ENCODE measurements at regions not wholly inside any gene's neighbourhood (a gene's known extent, or its start where the extent isn't known, plus 50 kb on each side); places are given as distances from the start of the nearest gene placed in this dataset.

DNA sequence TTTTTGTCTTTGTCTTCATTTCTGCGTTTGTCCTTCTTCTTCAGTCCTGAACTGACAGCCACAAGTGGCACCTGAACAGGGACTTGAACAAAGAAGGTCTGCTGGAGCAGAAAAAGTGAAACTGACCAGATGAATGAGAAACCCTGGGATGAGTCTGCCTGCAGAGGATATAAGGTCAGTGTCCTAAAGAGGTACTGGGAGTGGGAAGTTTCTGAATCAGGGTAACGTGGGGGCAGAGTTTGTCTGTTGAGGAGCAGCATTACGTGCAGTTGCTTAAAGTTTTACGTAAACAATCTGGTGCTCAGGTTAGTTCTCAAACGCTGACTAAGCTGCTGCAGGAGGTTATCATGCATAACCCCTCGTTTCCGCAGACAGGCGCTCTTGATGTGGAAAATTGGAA lies 2057.6 kb downstream of the TP53TG3F start:
- peaks cover 43% of the 10 kb centered on the region for H3K9me3 Mint-ChIP-seq
- no peak overlapping the region for H3K4me3 Mint-ChIP-seq
- H3K27me3 Mint-ChIP-seq (ENCODE audit: low read depth) = no peaks in the 10 kb centered on the region

DNA sequence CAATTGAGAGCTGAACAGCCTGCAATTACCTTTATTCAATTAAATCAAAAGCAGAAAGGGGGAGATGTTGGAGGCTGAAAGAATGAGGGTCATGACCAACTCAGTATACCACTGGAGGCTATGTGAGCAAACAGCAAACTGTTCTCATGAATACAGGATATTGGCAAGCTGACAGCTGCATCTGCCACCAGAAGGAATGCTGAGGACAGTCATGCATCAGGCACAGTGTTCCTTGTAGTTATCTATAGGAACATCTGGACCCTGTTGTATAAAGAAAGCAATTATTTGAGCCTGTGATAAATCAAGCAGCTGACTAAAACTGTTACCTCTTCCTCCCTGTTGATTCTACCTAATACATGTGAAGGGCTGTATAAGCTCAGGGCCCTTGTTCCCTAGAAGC lies 2064.6 kb downstream of the TP53TG3F start:
- Mint-ChIP-seq H3K9me3 (peaks cover 52% of the 10 kb centered on the region), H3K27me3 (ENCODE audit: low read depth) (no peaks in the 10 kb centered on the region), H3K27ac (no peak overlapping the region), H3K4me3 (no peak overlapping the region), H3K4me1 (ENCODE audit: low read depth) (no peaks in the 10 kb centered on the region), H3K36me3 (ENCODE audit: low read depth) (peaks cover 1% of the 10 kb centered on the region)
- DNase-seq (ENCODE audit: low spot score) = no peak

More for the DNA sequence above, 2057.6 kb downstream of the TP53TG3F start:
- Mint-ChIP-seq H3K4me1 (ENCODE audit: low read depth) (no peaks in the 10 kb centered on the region), H3K27ac (no peak overlapping the region), H3K36me3 (ENCODE audit: low read depth) (no peaks in the 10 kb centered on the region)
- DNase-seq (ENCODE audit: low spot score) = no peak

DNA sequence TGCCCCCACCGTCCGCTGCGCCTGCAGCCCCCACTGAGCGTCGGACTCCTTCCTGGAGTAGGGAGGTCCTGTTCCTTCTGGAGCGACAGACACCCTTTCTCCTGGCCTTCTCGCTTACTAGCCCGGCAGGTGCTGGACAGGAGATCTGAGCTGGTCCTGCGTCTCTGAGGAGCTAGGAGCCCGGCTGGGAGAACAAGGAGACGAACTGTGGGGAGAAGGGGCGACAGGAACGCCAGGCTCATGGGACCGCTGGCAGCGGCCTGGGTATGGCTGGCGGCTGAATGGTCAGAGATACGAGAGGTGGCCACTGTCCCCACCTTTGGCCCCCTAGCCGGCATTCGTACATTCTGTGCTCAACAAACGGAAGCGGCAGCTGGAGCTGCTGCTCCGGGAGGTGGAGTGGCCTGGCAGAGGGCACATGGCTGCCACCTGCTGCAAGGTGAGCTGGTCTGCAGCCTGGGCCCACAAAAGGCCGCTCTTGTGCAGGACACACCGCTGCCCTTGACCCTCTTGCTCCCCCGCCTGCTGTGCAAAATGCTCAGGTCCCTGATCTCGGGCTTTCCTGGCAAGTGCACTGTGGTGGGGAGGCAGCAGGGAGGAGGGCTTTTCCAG lies 2066.7 kb downstream of the TP53TG3F start:
- H3K9me3 Mint-ChIP-seq = peaks cover 48% of the 10 kb centered on the region
- no peak for DNase-seq (ENCODE audit: low spot score)

DNA sequence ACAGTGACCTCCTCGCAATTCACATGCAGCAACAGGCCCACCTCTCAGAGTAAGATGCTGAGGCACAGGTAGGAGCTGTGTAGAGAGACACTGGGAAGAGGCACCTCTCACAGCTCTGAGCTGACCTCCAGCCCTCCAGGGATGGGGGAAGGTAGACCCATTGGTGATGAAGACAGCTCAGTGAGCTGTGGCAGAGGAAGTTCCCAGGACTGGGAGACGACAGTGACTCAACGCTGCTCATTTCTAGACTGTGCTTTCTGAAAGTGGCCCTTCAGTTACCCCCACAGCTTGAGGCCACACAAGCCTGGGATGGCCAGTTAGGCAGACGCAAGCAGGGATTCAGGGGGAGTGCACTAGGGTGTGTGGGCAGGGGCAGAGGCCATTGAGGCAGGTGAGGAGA lies 2073.2 kb downstream of the TP53TG3F start:
- Mint-ChIP-seq H3K27ac (no peak overlapping the region), H3K27me3 (ENCODE audit: low read depth) (no peaks in the 10 kb centered on the region), H3K9me3 (peaks cover 30% of the 10 kb centered on the region), H3K4me3 (no peak overlapping the region), H3K36me3 (ENCODE audit: low read depth) (peaks cover 1% of the 10 kb centered on the region), H3K4me1 (ENCODE audit: low read depth) (no peaks in the 10 kb centered on the region)
- no peak for DNase-seq (ENCODE audit: low spot score)

More for the DNA sequence above, 2066.7 kb downstream of the TP53TG3F start:
- Mint-ChIP-seq H3K4me1 (ENCODE audit: low read depth) (no peaks in the 10 kb centered on the region), H3K4me3 (no peak overlapping the region), H3K36me3 (ENCODE audit: low read depth) (peaks cover 1% of the 10 kb centered on the region), H3K27ac (no peak overlapping the region), H3K27me3 (ENCODE audit: low read depth) (no peaks in the 10 kb centered on the region)

DNA sequence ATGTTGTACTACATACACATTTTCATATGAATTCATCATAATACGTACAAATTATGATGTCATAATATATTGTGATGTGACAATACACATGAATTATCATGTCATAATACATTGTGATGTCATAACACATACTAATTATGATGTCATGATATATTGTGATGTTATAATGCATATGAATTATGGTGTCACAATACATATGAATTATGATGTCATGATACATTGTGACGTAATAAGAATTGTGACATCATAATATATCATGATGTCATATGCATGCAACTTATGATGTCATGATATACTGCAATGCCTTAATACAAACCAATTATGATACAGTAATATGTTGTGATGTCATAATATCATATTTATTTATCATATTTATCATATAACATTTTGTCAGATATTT lies 2074.3 kb downstream of the TP53TG3F start:
- H3K36me3 Mint-ChIP-seq (ENCODE audit: low read depth) = no peaks in the 10 kb centered on the region
- DNase-seq (ENCODE audit: low spot score) = no peak
- H3K9me3 Mint-ChIP-seq = peaks cover 27% of the 10 kb centered on the region
- no peak overlapping the region for H3K27ac Mint-ChIP-seq
- H3K4me1 Mint-ChIP-seq (ENCODE audit: low read depth) = no peaks in the 10 kb centered on the region
- H3K4me3 Mint-ChIP-seq = no peak overlapping the region
- H3K27me3 Mint-ChIP-seq (ENCODE audit: low read depth) = no peaks in the 10 kb centered on the region

DNA sequence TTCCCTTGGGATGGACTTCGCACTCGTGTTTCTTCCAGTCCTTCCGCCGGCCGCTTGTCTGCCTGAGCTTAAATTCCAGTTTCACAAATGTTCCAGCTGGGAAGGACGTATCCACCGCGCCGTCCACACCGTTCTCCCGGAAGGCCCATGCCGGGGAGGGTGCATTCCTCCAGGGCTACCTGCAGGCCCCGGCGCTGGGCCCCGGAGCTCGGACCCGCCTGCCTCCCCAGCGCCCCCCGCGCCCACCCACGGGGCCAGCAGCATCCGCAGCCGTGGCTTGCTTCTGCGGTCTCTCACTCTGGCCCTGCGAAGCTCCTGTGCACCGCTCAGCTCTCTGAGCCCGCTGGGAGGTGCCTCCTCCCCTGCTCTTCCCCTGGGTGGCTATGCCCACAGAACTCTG lies 2084.1 kb downstream of the TP53TG3F start:
- Mint-ChIP-seq H3K9me3 (peaks cover 54% of the 10 kb centered on the region), H3K4me1 (ENCODE audit: low read depth) (no peaks in the 10 kb centered on the region), H3K27ac (no peak overlapping the region), H3K36me3 (ENCODE audit: low read depth) (no peaks in the 10 kb centered on the region), H3K27me3 (ENCODE audit: low read depth) (no peaks in the 10 kb centered on the region), H3K4me3 (no peak overlapping the region)
- no peak for DNase-seq (ENCODE audit: low spot score)

DNA sequence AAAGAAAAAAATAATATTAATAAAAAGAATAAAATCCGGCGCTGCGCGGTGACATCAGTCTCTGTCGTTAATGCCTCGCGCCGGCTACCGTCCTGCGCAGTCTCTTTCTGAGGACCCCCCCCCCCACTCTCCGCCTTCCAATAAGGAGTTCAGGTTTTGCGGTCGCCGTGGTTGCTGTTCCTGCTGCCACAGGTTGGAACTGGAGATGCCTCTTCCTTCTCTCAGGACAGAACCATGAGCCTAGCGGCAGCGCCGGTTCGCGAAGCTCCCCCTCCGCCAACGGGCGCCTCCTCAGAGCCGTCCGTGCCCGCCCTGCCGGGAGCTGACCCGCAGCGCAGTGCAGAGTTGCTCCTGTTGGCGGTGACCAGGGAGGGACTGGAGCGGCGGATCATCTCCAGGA lies 2093.4 kb downstream of the TP53TG3F start:
- Mint-ChIP-seq H3K9me3 (peaks cover 42% of the 10 kb centered on the region), H3K27ac (no peak overlapping the region), H3K36me3 (ENCODE audit: low read depth) (no peaks in the 10 kb centered on the region), H3K4me1 (ENCODE audit: low read depth) (no peaks in the 10 kb centered on the region), H3K27me3 (ENCODE audit: low read depth) (no peaks in the 10 kb centered on the region), H3K4me3 (no peak overlapping the region)
- no peak for DNase-seq (ENCODE audit: low spot score)

DNA sequence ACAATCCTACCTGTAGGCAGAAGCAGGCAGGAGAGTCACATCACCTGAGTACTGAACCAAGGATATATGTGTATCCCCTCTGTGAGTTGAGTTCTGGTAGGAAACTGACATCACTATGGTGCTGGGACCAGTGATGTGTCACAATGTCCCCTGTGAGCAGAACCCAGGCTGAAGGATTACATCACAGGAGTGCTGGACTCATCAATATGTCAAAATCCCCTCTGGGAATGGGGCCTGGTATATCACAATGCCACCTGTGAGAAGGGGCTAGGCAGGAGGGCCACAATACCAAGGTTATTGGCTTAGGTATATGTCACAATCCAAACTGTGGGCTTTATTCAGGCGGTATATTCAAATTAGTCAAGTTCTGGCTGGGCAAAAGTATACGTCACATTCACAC lies 2098.3 kb downstream of the TP53TG3F start:
- no peaks in the 10 kb centered on the region for H3K36me3 Mint-ChIP-seq (ENCODE audit: low read depth)

DNA sequence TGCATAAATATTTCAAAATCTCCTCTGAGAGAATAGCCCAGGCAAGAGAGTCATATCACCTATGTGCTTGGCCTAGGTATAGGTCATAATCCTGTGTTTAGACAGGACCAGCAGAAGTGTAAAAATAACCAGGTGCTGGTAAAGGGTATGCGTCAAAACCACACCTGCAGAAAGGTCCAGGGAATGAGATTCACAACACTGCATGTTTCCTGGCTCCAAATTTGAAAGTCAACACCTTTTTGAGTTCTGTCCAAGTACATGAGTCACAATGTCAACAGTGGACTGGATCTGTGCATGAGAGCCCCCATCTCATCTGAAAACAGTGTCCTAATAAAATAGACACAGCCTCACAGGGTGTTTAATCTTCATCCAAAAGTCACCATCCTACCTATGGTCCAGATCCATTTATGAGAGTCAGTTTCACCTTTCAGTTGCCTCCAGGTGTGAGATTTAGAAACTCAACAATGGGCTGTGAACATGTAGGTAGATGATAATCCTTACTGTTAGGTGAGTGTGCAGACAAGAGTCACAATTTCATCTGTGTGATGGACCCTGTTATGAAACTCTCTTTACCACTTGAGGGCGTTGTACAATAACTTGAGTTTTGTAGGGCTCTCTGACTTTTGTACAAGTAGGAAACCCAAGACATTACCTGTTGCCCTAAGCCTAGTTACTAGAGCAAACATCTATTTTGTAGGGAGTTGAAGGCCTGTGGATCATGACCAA lies 2100.7 kb downstream of the TP53TG3F start:
- no peaks in the 10 kb centered on the region for H3K27me3 Mint-ChIP-seq (ENCODE audit: low read depth)
- no peak overlapping the region for H3K4me3 Mint-ChIP-seq
- H3K27ac Mint-ChIP-seq = no peak overlapping the region
- DNase-seq (ENCODE audit: low spot score) = no peak
- H3K9me3 Mint-ChIP-seq = peaks cover 44% of the 10 kb centered on the region
- H3K4me1 Mint-ChIP-seq (ENCODE audit: low read depth) = no peaks in the 10 kb centered on the region
- H3K36me3 Mint-ChIP-seq (ENCODE audit: low read depth) = no peaks in the 10 kb centered on the region

More for the DNA sequence above, 2098.3 kb downstream of the TP53TG3F start:
- H3K4me1 Mint-ChIP-seq (ENCODE audit: low read depth) = no peaks in the 10 kb centered on the region
- no peak for DNase-seq (ENCODE audit: low spot score)
- no peak overlapping the region for H3K27ac Mint-ChIP-seq
- H3K9me3 Mint-ChIP-seq = peaks cover 44% of the 10 kb centered on the region
- no peak overlapping the region for H3K4me3 Mint-ChIP-seq
- H3K27me3 Mint-ChIP-seq (ENCODE audit: low read depth) = no peaks in the 10 kb centered on the region

DNA sequence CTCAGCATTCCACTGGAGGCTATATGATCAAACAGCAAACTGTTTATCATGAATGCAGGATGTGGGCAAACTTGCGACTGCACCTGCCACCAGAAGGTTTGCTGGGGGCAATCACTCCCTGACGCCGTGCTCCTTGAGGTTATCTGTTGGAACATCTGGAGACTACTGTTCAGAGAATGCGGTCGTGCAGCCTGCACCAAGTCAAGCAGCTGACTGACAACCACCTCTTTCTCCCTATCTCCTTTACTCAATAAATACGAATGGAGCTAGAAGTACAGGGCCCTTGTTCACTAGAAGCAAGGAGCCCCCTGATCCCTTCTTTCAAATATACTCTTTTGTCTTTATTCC lies 2101.2 kb downstream of the TP53TG3F start:
- Mint-ChIP-seq H3K4me1 (ENCODE audit: low read depth) (no peaks in the 10 kb centered on the region), H3K36me3 (ENCODE audit: low read depth) (no peaks in the 10 kb centered on the region), H3K4me3 (no peak overlapping the region), H3K27me3 (ENCODE audit: low read depth) (no peaks in the 10 kb centered on the region), H3K27ac (no peak overlapping the region), H3K9me3 (peaks cover 47% of the 10 kb centered on the region)
- no peak for DNase-seq (ENCODE audit: low spot score)

DNA sequence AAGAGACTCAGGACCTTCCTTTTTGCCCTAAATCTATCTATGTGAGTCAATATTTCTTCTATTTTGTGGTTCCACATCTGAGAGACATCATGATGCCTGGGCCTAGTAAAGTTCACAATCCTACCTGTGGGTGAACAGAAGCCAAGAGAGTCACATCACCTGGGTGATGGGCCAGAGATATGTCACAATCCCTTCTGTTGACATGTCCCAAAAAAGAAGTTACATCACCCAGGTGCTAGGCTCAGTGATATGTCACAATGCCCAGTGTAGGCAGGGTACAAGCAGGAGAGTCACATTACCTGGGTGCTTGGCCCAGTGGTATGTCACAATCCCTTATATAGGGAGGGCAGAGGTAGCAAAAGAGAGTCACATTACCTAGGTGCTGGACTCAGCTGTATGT lies 2101.9 kb downstream of the TP53TG3F start:
- no peak for DNase-seq (ENCODE audit: low spot score)
- no peaks in the 10 kb centered on the region for H3K4me1 Mint-ChIP-seq (ENCODE audit: low read depth)
- no peaks in the 10 kb centered on the region for H3K27me3 Mint-ChIP-seq (ENCODE audit: low read depth)
- no peaks in the 10 kb centered on the region for H3K36me3 Mint-ChIP-seq (ENCODE audit: low read depth)
- H3K9me3 Mint-ChIP-seq = peaks cover 48% of the 10 kb centered on the region
- no peak overlapping the region for H3K4me3 Mint-ChIP-seq
- no peak overlapping the region for H3K27ac Mint-ChIP-seq

DNA sequence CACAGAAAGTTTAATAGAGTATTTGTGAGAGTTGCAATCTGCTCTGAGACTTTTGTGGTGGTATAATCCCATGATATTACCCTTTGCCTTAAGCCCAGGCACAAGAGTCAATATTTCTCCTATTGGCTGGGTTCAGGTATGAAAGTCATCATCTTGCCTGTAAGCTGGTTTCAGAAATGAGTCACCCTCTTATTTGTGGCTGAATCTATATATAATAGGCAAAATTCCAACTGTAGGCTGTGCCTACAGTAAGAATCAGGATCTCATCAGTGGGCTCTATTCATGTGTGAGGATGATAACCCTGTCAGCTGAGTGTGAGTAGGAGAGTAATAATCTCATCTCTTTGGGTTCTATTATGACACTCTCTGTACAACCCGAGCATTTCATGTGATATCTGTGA lies 2103.1 kb downstream of the TP53TG3F start:
- H3K27ac Mint-ChIP-seq = no peak overlapping the region

DNA sequence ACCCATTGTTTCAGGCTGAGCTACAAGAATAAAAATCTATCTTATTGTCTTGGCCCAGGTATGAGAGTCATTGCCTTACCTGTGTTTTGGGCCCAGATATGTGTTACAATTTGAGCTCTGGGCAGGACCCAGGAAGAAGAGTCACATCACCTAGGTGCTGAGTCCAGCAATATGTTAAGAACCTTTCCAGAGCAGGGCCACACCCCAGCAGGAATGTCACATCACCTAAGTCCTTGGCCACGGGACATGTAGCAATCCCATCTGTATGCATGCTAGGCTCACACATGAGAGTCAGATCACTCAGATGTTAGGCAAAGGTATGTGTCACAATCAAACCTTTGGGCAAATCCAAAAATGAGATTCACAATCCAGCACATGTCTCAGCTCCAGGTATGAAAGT lies 2103.5 kb downstream of the TP53TG3F start:
- H3K4me3 Mint-ChIP-seq = no peak overlapping the region
- no peaks in the 10 kb centered on the region for H3K36me3 Mint-ChIP-seq (ENCODE audit: low read depth)
- no peaks in the 10 kb centered on the region for H3K27me3 Mint-ChIP-seq (ENCODE audit: low read depth)
- DNase-seq (ENCODE audit: low spot score) = no peak
- H3K9me3 Mint-ChIP-seq = peaks cover 56% of the 10 kb centered on the region
- no peak overlapping the region for H3K27ac Mint-ChIP-seq
- no peaks in the 10 kb centered on the region for H3K4me1 Mint-ChIP-seq (ENCODE audit: low read depth)

More for the DNA sequence above, 2103.1 kb downstream of the TP53TG3F start:
- H3K4me1 Mint-ChIP-seq (ENCODE audit: low read depth) = no peaks in the 10 kb centered on the region
- no peak overlapping the region for H3K4me3 Mint-ChIP-seq
- no peak for DNase-seq (ENCODE audit: low spot score)
- H3K9me3 Mint-ChIP-seq = peaks cover 56% of the 10 kb centered on the region
- H3K36me3 Mint-ChIP-seq (ENCODE audit: low read depth) = no peaks in the 10 kb centered on the region
- no peaks in the 10 kb centered on the region for H3K27me3 Mint-ChIP-seq (ENCODE audit: low read depth)

DNA sequence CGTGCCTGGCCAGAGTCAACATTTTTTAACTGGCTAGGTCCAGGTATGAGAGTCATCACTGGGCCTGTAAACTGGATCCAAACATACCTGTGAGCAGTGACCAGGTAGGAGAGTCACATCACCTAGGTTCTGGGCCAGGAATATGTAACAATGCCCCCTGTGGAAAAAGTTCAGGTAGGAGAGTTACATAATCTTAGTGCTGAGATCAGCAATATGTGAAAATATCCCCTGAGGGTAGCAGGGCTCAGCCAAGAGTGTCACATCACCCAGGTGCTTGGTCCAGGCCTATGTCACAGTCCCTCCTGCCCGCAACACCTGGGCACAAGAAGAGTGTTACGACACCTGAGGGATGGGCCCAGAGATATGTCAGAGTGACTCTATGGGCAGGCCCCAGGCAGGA lies 2104.7 kb downstream of the TP53TG3F start:
- Mint-ChIP-seq H3K9me3 (peaks cover 51% of the 10 kb centered on the region), H3K4me3 (no peak overlapping the region), H3K27ac (no peak overlapping the region), H3K4me1 (ENCODE audit: low read depth) (no peaks in the 10 kb centered on the region), H3K36me3 (ENCODE audit: low read depth) (no peaks in the 10 kb centered on the region), H3K27me3 (ENCODE audit: low read depth) (no peaks in the 10 kb centered on the region)
- DNase-seq (ENCODE audit: low spot score) = no peak

DNA sequence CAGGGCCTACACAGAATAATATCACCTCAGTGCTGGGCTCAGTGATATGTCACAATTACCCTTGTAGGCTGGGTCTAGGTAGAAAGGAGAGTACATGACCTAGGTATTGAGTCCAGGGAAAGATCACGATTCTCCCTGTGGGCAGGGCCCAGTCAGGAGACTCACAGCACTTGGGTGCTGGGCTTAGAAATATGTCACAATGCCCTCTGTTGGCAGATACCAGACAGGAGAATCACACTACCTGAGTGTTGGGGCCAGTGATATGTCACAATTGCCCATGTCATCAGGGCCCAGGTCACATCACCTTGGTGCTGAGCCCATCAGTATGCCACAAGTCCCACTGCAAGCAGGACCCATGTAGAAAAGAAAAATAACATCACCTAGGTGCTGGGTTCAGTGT lies 2105.5 kb downstream of the TP53TG3F start:
- Mint-ChIP-seq H3K4me1 (ENCODE audit: low read depth) (no peaks in the 10 kb centered on the region), H3K27ac (no peak overlapping the region), H3K4me3 (no peak overlapping the region), H3K27me3 (ENCODE audit: low read depth) (no peaks in the 10 kb centered on the region), H3K36me3 (ENCODE audit: low read depth) (no peaks in the 10 kb centered on the region), H3K9me3 (peaks cover 49% of the 10 kb centered on the region)
- DNase-seq (ENCODE audit: low spot score) = no peak
